Hematopoietic multipotent progenitor cell treated with erythropoietin and hydrocortisone succinate and interleukin-3 and kit ligand, for 4 days (in vitro differentiated cells): ENCODE measurements at regions not wholly inside any gene's neighbourhood (a gene's known extent, or its start where the extent isn't known, plus 50 kb on each side); places are given as distances from the start of the nearest gene placed in this dataset.

Source experiments
- DNase-seq: peaks from one replicate; pipeline ENCODE4 v3.0.0-alpha.2; 2015

DNA sequence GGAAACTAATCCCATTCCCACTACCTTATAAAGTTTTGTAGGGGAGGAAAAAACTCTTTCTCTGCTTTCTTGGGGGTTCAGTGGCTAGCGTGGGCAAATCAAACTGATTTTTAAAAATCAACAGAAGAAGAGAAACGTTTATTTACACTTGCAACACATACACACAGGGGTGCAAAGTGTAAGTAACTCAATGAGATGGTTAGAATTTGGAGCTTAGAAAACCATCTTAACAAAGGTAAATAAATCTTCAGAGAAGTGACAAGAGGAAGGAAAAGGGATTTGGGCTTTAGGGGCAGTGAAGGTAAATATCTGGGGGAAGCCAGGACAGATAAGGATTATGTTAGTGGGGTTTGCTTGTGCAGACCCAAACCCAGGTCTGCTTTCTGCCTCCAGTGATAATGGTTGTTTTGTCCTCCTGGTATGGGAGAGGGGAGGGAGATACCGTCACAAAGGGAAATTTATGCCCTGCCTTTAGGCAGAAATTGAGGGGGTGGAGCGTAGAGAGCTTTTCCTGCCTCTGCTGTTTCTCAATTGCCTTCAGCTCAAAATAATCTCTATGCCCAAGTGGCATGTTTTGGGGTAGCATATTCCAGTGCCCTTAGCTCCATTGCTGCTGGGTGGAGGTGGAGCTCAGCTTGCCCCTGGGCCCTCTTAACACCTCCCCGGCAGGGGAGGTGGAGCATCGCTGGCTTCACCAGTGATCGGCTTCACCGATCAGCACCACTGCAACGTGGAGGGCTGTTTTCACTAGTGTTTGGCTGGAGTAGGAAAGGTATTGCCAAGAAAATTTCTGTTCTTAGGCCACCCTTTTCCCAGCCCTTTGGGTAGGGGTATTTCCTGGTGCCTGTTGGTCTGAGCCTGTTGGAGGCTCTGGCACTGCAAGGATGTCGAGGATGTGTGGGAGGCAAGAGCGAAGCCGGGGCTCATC is 92.2 kb downstream of the TEX51 start:
- DNase-seq = no peak

DNA sequence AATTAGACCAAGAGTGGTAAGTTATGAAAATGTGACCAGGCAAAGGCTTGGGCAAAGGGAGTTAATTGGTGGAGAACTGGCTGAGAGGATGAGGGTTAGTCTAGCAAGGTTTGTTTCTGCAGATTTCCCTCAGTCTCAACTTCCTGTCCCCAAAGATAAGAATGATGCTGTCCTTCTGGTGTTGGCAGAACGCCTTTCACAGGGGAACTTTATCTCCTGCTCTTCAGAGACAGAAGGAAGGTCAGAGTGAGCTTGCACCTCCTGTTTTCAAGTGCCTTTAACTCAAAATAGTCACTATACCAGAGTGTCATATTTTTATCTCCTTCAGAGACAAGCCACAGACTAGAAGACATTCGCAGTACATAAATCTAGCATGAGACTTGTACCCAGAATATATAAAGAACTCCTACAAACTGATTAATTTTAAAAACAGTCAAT is 95.7 kb downstream of the TEX51 start:
- DNase-seq = peak; percentile 90

DNA sequence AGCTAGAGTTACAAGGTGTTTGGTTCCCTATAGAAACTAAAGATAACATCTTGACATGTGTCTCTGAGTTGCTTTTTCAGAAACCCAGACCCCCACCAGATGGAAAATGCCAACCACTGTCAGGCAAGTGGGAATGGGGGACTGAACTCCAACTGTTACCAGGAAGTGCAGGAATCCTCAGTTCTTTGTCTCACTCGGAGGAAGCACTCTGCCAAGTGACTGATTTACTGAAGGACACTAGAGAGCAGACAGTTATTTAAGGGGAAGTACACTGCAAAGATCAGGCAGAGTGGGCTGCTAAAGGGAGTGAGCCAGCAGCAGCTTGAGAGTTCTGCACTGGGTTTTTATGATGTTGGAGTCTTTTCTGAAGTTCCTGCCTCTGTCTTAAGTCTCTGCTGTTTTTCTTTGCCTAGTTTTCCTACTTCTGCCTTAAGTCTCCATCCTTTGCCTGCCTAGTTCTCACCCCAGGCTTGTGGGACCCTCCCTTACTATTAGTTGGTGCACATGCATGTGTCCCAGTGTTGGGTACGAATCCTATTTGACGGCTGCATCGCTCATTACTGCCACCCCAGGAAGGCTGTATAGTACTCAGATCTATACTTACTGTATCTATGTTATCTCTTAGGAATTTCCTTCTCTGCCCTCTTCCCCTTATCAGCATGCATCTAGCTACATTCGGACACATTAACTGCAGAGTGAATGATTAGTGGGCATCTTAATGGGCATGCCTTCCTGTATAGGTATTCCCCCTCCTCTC is 97.1 kb downstream of the TEX51 start:
- DNase-seq = peak; percentile 49

DNA sequence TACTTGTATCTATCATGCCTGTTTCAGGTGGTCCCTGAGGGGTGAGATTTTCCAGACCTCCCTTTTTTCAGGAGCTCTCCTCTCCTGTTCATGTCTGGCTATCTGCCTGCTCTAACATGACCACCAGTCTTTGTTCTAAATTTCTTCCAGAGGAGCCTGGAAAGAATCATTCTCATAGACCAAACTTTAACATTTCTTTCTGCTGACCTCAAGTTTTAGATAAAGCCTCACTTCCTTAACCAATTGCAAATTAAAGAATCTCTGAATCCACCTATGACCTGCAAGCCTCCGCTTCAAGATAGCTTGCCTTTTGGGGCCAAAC is 97.6 kb downstream of the TEX51 start:
- DNase-seq = no peak
